Endodermal cell (in vitro differentiated cells): ENCODE measurements at regions not wholly inside any gene's neighbourhood (a gene's known extent, or its start where the extent isn't known, plus 50 kb on each side); places are given as distances from the start of the nearest gene placed in this dataset.

Source experiments
- DNase-seq: peaks from one replicate; pipeline ENCODE4 v3.0.0-alpha.2; 2017
- H3K27ac ChIP-seq: 2 replicates; pipeline ENCODE4 v1.5.1; 2013; ENCODE audit warnings: mild to moderate bottlenecking, low read depth, low read length, moderate library complexity
- H3K27me3 ChIP-seq: 2 replicates; pipeline ENCODE4 v1.6.1; 2013; ENCODE audit warnings: mild to moderate bottlenecking, low read length, moderate library complexity; ENCODE audit not compliant: insufficient read depth, control insufficient read depth, poor library complexity, severe bottlenecking
- H3K36me3 ChIP-seq: 2 replicates; pipeline ENCODE4 v1.7.0; 2013; ENCODE audit warnings: mild to moderate bottlenecking, low read length, moderate library complexity; ENCODE audit not compliant: control insufficient read depth, insufficient read depth
- H3K4me1 ChIP-seq: one replicate; pipeline ENCODE4 v1.7.0; 2013; ENCODE audit warnings: low read length; ENCODE audit not compliant: control insufficient read depth, insufficient read depth
- H3K4me3 ChIP-seq: 2 replicates; pipeline ENCODE4 v1.5.1; 2013; ENCODE audit warnings: mild to moderate bottlenecking, low read length, moderate library complexity
- H3K9ac ChIP-seq: 2 replicates; pipeline ENCODE4 v1.6.1; 2013; ENCODE audit warnings: mild to moderate bottlenecking, low read length, moderate library complexity; ENCODE audit not compliant: poor library complexity, severe bottlenecking; ENCODE audit errors: extremely low read depth
- H3K9me3 ChIP-seq: 2 replicates; pipeline ENCODE4 v1.6.1; 2013; ENCODE audit warnings: mild to moderate bottlenecking, low read length, moderate library complexity; ENCODE audit not compliant: control insufficient read depth
- H3K27ac Mint-ChIP-seq: 2 replicates; pipeline ENCODE4 v1.8.0; 2020; ENCODE audit warnings: mixed read lengths
- H3K27me3 Mint-ChIP-seq: 2 replicates; pipeline ENCODE4 v1.8.0; 2021; ENCODE audit warnings: mild to moderate bottlenecking, mixed read lengths; ENCODE audit not compliant: insufficient read depth
- H3K36me3 Mint-ChIP-seq: 2 replicates; pipeline ENCODE4 v1.8.0; 2020; ENCODE audit warnings: low read depth, mixed read lengths
- H3K4me1 Mint-ChIP-seq: 2 replicates; pipeline ENCODE4 v1.8.0; 2020; ENCODE audit warnings: mixed read lengths
- H3K4me3 Mint-ChIP-seq: 2 replicates; pipeline ENCODE4 v1.8.0; 2020; ENCODE audit warnings: mild to moderate bottlenecking, moderate library complexity, mixed read lengths
- H3K9me3 Mint-ChIP-seq: 2 replicates; pipeline ENCODE4 v1.8.0; 2020; ENCODE audit warnings: mild to moderate bottlenecking, mixed read lengths
- WGBS, 2 experiments: methylation state at CpG; one replicate each; pipeline versions ENCODE4 v1.1.5 to v1.1.7; 2013; ENCODE audit warnings: missing lambda C conversion rate in 2 of 2, mixed read lengths in 1 of 2; ENCODE audit not compliant: insufficient coverage in 1 of 2, insufficient read length in 1 of 2; 5-methylcytosine and 5-hydroxymethylcytosine counted together
- TF ChIP-seq, protein P1 (sequence below): fragments of 200-600 bp; sonication (generic); conservative IDR thresholded peaks from 2 replicates; pipeline ENCODE4 v1.5.0; 2021; ENCODE audit warnings: antibody characterized with exemption, mild to moderate bottlenecking

DNA sequence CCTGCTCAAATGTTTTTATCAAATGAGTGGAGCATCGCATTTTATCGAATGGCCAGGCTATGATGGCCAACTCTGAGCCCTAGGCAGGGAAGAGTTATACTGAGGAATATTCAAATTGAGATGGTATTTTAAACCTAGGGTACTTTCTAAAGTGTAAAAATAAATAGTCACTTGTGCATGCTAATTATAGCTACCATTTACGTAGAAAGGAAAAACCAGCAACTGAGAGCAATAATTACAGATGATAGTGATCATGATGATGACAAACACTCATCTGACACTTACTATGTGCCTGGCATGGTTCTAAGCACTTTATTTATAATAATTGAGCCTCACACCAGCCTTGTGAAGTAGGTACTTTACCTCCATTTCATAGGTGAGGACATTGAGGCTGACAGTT is 455.7 kb downstream of the CD83 start:
- no peak overlapping the region for H3K27ac ChIP-seq
- WGBS, 2 experiments, result 91 to 100% methylated on average over 1 to 3 of the region's 3 CpGs
- Mint-ChIP-seq H3K27ac (no peak overlapping the region), H3K9me3 (peaks cover 3% of the 10 kb centered on the region), H3K4me3 (no peak overlapping the region), H3K36me3 (no peaks in the 10 kb centered on the region), H3K27me3 (peaks cover 3% of the 10 kb centered on the region), H3K4me1 (peaks cover 23% of the 10 kb centered on the region)
- H3K4me3 ChIP-seq, result no peak overlapping the region
- no peak overlapping the region for H3K9ac ChIP-seq
- H3K4me1 ChIP-seq, result peaks cover 8% of the 10 kb centered on the region
- no peak for DNase-seq
- no peaks in the 10 kb centered on the region for H3K9me3 ChIP-seq
- TF ChIP-seq, protein P1, sequence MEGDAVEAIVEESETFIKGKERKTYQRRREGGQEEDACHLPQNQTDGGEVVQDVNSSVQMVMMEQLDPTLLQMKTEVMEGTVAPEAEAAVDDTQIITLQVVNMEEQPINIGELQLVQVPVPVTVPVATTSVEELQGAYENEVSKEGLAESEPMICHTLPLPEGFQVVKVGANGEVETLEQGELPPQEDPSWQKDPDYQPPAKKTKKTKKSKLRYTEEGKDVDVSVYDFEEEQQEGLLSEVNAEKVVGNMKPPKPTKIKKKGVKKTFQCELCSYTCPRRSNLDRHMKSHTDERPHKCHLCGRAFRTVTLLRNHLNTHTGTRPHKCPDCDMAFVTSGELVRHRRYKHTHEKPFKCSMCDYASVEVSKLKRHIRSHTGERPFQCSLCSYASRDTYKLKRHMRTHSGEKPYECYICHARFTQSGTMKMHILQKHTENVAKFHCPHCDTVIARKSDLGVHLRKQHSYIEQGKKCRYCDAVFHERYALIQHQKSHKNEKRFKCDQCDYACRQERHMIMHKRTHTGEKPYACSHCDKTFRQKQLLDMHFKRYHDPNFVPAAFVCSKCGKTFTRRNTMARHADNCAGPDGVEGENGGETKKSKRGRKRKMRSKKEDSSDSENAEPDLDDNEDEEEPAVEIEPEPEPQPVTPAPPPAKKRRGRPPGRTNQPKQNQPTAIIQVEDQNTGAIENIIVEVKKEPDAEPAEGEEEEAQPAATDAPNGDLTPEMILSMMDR, result no peak
- no peaks in the 10 kb centered on the region for H3K36me3 ChIP-seq
- no peaks in the 10 kb centered on the region for H3K27me3 ChIP-seq

DNA sequence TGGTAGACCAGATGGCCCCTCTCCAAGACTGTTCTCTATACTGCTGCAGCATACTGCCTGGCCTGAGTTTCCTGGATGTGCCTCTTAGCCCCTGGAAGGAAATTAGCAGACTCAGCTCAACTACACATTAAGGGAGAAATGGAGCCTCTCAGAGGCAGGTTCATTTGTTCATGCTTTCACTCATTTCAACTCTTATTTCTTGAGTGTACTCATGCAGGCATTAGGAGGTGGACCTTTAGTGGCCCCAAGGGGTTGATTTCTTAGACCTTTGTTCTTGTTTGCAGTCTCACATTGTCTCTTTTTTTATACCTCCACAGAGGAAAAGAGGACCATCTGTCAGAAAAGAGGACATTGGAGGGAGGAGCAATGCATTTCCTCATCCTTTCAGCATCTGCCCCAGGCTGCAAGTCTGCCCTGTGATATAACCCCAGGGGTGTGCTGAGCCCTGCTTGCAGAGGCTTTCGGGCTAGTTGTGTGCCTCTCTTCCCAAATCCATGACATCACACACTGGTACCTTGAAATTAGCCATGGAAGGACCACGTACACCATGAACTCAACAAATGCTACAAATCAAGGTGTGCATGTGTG is 456.2 kb downstream of the CD83 start:
- TF ChIP-seq, protein P1, result no peak
- H3K27ac Mint-ChIP-seq, result no peak overlapping the region
- 95% methylated on average over 2 of the region's 2 CpGs; no CpG with 5 or more reads in 1 of the 2 experiments for WGBS, 2 experiments

DNA sequence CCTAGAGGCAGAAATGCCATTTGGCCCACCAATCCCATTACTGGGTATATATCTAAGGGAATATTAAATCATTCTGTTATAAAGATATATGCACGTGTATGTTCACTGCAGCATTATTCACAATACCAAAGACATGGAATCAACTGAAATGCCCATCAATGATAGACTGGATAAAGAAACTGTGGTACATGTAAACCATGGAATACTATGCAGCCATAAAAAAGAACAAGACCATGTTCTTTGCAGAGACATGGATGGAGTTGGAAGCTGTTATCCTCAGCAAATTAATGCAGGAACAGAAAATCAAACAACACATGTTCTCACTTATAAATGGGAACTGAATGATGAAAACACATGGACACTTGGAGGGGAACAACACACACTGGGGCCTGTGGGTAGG is 458.4 kb downstream of the CD83 start:
- H3K9me3 Mint-ChIP-seq, result peaks cover 3% of the 10 kb centered on the region

More for the DNA sequence above, 456.2 kb downstream of the CD83 start:
- DNase-seq, result no peak
- peaks cover 3% of the 10 kb centered on the region for H3K27me3 Mint-ChIP-seq
- H3K36me3 Mint-ChIP-seq, result no peaks in the 10 kb centered on the region
- Histone ChIP-seq H3K4me1 (peaks cover 6% of the 10 kb centered on the region), H3K27me3 (no peaks in the 10 kb centered on the region), H3K36me3 (no peaks in the 10 kb centered on the region), H3K27ac (no peak overlapping the region), H3K9ac (no peak overlapping the region), H3K9me3 (no peaks in the 10 kb centered on the region), H3K4me3 (no peak overlapping the region)
- H3K4me1 Mint-ChIP-seq, result peaks cover 17% of the 10 kb centered on the region
- peaks cover 3% of the 10 kb centered on the region for H3K9me3 Mint-ChIP-seq
- no peak overlapping the region for H3K4me3 Mint-ChIP-seq

More for the DNA sequence above, 458.4 kb downstream of the CD83 start:
- H3K4me1 ChIP-seq, result no peaks in the 10 kb centered on the region
- TF ChIP-seq, protein P1, result no peak
- no peak overlapping the region for H3K9ac ChIP-seq
- peaks cover 4% of the 10 kb centered on the region for H3K4me1 Mint-ChIP-seq
- DNase-seq, result no peak
- H3K36me3 Mint-ChIP-seq, result no peaks in the 10 kb centered on the region
- H3K4me3 ChIP-seq, result no peak overlapping the region
- H3K36me3 ChIP-seq, result no peaks in the 10 kb centered on the region
- H3K27ac Mint-ChIP-seq, result no peak overlapping the region
- no peak overlapping the region for H3K27ac ChIP-seq
- H3K27me3 ChIP-seq, result no peaks in the 10 kb centered on the region
- WGBS, 2 experiments, result 80% methylated on average over 1 of the region's 1 CpG; no CpG with 5 or more reads in 1 of the 2 experiments
- no peaks in the 10 kb centered on the region for H3K9me3 ChIP-seq
- H3K27me3 Mint-ChIP-seq, result peaks cover 3% of the 10 kb centered on the region
- H3K4me3 Mint-ChIP-seq, result no peak overlapping the region
